ES-I3 (cell line): ENCODE measurements at regions not wholly inside any gene's neighbourhood (a gene's known extent, or its start where the extent isn't known, plus 50 kb on each side); places are given as distances from the start of the nearest gene placed in this dataset.

Experiments used
- H3K36me3 ChIP-seq: 2 replicates; pipeline ENCODE4 v1.6.1; 2013; ENCODE audit warnings: mild to moderate bottlenecking, low read length, control low read depth, moderate library complexity; ENCODE audit not compliant: insufficient read depth
- H3K4me1 ChIP-seq: 2 replicates; pipeline ENCODE4 v1.6.1; 2013; ENCODE audit warnings: mild to moderate bottlenecking, control low read depth, low read length; ENCODE audit not compliant: insufficient read depth
- H3K9ac ChIP-seq: 2 replicates; pipeline ENCODE4 v1.6.1; 2013; ENCODE audit warnings: low read depth, mild to moderate bottlenecking, low read length, moderate library complexity
- H3K9me3 ChIP-seq: 2 replicates; pipeline ENCODE4 v1.6.1; 2013; ENCODE audit warnings: mild to moderate bottlenecking, low read length, moderate library complexity; ENCODE audit not compliant: control insufficient read depth, insufficient read depth

GRCh38 chr11:32267679-32268187 is 167.6 kb downstream of the WT1 start:
- Histone ChIP-seq H3K9me3 (no peaks in the 10 kb centered on the region), H3K36me3 (no peaks in the 10 kb centered on the region), H3K4me1 (no peaks in the 10 kb centered on the region), H3K9ac (no peak overlapping the region)

- Histone ChIP-seq H3K9ac (no peak overlapping the region), H3K9me3 (no peaks in the 10 kb centered on the region), H3K4me1 (no peaks in the 10 kb centered on the region), H3K36me3 (no peaks in the 10 kb centered on the region)
These were observed 161.4 kb downstream of the WT1 start for GRCh38 chr11:32273931-32274330.

GRCh38 chr11:32279672-32280071 is 155.7 kb downstream of the WT1 start:
- Histone ChIP-seq H3K36me3 (no peaks in the 10 kb centered on the region), H3K9me3 (no peaks in the 10 kb centered on the region), H3K4me1 (no peaks in the 10 kb centered on the region), H3K9ac (no peak overlapping the region)

DNA sequence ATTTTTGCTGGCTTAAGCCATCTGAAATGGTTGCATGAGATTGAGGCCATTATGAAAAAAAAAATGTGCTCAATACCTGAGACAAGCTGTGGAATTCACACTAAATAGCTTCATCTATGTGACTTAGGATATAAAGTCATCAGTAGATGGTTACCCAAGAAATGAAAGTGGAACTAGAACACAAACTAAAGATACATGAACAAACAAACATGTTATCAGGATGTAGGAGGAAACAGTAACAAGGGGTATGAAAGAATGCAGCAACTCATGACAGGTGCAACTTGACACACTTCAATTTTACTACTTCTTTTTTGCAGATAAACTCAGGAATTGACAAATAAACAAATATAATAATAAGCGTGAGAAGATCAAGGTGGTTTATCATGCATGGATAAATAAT is 155.0 kb downstream of the WT1 start:
- no peaks in the 10 kb centered on the region for H3K9me3 ChIP-seq
- no peaks in the 10 kb centered on the region for H3K4me1 ChIP-seq
- H3K9ac ChIP-seq: no peak overlapping the region
- H3K36me3 ChIP-seq: no peaks in the 10 kb centered on the region

DNA sequence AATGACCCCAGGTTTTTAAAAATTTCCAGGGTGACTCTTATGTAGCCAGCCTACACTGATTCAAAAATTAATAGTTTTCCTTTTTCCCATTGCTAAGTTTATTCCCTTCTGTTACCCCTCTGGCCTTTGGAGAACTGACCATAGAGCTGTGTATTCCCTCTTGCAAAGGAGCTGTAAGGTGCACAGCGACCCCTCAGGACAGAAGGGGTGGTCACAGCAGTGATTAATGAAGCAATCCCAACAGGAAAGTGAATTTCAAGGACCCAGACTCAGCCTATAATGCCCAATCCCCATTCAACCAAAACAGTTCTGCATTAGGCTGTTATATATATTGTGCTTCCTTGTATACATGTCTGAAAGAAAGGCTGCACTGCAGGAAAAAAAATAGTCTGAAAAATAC is 147.1 kb downstream of the WT1 start:
- H3K4me1 ChIP-seq: no peaks in the 10 kb centered on the region
- no peak overlapping the region for H3K9ac ChIP-seq
- H3K36me3 ChIP-seq: no peaks in the 10 kb centered on the region
- no peaks in the 10 kb centered on the region for H3K9me3 ChIP-seq

DNA sequence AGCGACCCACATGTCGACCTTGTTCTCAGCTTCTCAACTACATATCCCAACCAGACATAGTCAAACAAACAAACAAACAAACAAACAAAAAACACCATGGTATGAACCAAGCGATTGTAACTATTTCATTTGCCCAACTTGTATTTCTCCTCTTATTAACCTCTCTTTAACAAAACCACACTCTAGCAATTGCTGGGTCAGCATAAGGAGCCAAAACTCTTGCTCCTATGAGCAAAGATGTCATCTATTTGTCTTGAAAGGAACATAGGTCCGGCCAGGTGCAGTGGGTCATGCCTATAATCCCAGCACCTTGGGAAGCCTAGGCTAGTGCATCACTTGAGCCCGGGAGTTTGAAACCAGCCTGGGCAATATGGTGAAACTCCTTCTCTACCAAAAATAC is 145.6 kb downstream of the WT1 start:
- Histone ChIP-seq H3K9me3 (no peaks in the 10 kb centered on the region), H3K4me1 (no peaks in the 10 kb centered on the region), H3K36me3 (no peaks in the 10 kb centered on the region), H3K9ac (no peak overlapping the region)

GRCh38 chr11:32290783-32291182 is 144.6 kb downstream of the WT1 start:
- Histone ChIP-seq H3K9me3 (no peaks in the 10 kb centered on the region), H3K36me3 (no peaks in the 10 kb centered on the region), H3K4me1 (no peaks in the 10 kb centered on the region), H3K9ac (no peak overlapping the region)

- H3K4me1 ChIP-seq: no peaks in the 10 kb centered on the region
- H3K9ac ChIP-seq: no peak overlapping the region
- H3K9me3 ChIP-seq: no peaks in the 10 kb centered on the region
- no peaks in the 10 kb centered on the region for H3K36me3 ChIP-seq
These were observed 137.7 kb downstream of the WT1 start for GRCh38 chr11:32297611-32298011.

DNA sequence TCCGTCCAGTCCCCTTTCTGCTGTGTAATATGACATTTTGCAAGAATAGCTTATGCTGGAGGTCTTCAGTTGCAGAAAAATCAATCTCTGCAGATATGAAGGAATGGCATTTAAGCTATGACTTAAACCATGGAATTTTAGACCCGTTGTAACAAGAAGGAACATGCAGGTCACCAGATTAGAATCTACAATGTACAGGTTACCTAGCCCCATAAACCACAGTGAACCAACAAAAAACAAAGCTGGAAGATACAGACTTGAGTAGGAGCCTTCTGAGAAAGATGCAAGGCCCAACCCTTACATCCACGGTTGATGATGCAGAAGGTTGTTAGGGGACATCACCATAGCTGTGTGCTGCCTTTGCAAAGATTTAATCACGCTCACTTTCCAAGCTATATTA is 132.5 kb downstream of the WT1 start:
- Histone ChIP-seq H3K36me3 (no peaks in the 10 kb centered on the region), H3K4me1 (no peaks in the 10 kb centered on the region), H3K9me3 (no peaks in the 10 kb centered on the region), H3K9ac (no peak overlapping the region)

GRCh38 chr11:32304521-32304920 is 130.8 kb downstream of the WT1 start:
- Histone ChIP-seq H3K36me3 (no peaks in the 10 kb centered on the region), H3K9me3 (no peaks in the 10 kb centered on the region), H3K9ac (no peak overlapping the region), H3K4me1 (no peaks in the 10 kb centered on the region)

- Histone ChIP-seq H3K36me3 (no peaks in the 10 kb centered on the region), H3K9ac (no peak overlapping the region), H3K4me1 (no peaks in the 10 kb centered on the region), H3K9me3 (no peaks in the 10 kb centered on the region)
These were observed 129.9 kb downstream of the WT1 start for GRCh38 chr11:32305460-32305859.

GRCh38 chr11:32307471-32307870 is 127.9 kb downstream of the WT1 start:
- Histone ChIP-seq H3K4me1 (peaks cover 3% of the 10 kb centered on the region; the same call in 1 of the 2 replicates), H3K9me3 (no peaks in the 10 kb centered on the region), H3K9ac (no peak overlapping the region), H3K36me3 (no peaks in the 10 kb centered on the region)

DNA sequence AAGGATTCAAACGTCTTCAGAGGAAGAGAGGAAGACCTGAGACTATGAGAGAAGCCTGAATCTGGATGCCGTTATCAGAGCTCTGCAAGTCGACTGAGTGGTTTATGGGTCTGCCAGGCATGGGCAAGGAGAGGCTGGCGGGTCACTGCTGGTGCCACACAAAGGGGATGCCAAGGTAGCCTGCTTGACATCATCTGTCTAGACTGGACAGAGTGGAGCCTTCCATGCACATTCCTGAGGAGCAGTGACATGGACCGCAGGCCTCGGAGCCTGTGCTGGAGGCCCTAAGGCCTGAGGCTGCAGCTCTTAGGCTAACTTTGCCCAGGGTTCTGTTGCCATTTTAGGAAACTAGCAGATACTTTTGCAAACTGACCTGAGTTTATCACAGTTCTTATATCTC is 127.4 kb downstream of the WT1 start:
- Histone ChIP-seq H3K9me3 (no peaks in the 10 kb centered on the region), H3K9ac (no peak overlapping the region), H3K4me1 (peaks cover 6% of the 10 kb centered on the region; the same call in 1 of the 2 replicates), H3K36me3 (no peaks in the 10 kb centered on the region)

DNA sequence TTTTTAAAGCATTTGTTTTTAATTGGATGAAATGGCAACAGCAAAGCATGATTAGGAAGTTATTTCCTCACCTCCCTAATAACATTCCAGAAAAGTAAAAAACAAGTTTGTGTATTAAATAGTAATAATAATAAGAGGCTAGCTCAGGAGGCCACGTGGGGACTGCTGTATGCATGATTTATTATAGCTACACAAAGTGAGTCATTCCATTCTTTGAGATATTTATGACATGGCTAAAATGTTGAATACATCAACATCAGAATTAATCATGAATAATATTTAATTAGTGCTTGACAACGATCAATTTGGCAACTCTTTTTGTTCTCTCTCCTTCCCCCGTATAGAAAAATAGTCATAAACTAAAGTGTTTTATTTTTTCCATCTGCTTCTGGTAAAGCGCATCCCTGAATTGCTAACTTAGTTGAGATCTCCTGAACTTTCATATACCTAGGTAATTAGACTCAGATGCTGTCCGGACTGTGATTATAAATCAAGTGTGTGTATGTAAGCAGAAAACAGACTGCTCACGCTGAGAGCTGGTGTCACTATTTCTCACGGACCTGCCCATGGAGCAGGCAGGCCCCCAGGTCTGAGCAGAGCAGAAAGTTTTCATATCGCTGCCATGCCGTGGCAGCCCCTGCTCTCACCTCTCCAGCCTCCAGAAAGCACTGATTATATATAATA is 125.7 kb downstream of the WT1 start:
- Histone ChIP-seq H3K36me3 (no peaks in the 10 kb centered on the region), H3K4me1 (peaks cover 6% of the 10 kb centered on the region; the same call in 1 of the 2 replicates), H3K9me3 (no peaks in the 10 kb centered on the region), H3K9ac (no peak overlapping the region)

- Histone ChIP-seq H3K4me1 (peaks cover 6% of the 10 kb centered on the region; the same call in 1 of the 2 replicates), H3K36me3 (no peaks in the 10 kb centered on the region), H3K9ac (no peak overlapping the region), H3K9me3 (no peaks in the 10 kb centered on the region)
These were observed 125.1 kb downstream of the WT1 start for GRCh38 chr11:32310214-32310601.
